ENCODE measurements at regions not wholly inside any gene's neighbourhood (a gene's known extent, or its start where the extent isn't known, plus 50 kb on each side); places are given as distances from the start of the nearest gene placed in this dataset.

- Histone ChIP-seq H3K56ac (ENCODE audit: extremely low read depth, insufficient read depth, low read length) (no peak overlapping the region), H3K36me3 (ENCODE audit: control insufficient read depth, insufficient read depth, low read length) (no peaks in the 10 kb centered on the region), H3K9me1 (ENCODE audit: insufficient read depth, low read length) (no peaks in the 10 kb centered on the region; the same call in 1 of the 2 replicates), H3K9ac (ENCODE audit: low read depth, low read length) (no peak overlapping the region), H3K4me1 (ENCODE audit: control insufficient read depth, insufficient read depth, low read length) (peaks cover 5% of the 10 kb centered on the region), H2BK5ac (ENCODE audit: low read depth, low read length, poor library complexity, severe bottlenecking) (no peak overlapping the region), H3K79me1 (ENCODE audit: low read depth in 1 of 2, low read length in 2 of 2) (peaks cover 4 to 26% of the 10 kb centered on the region in 2 experiments; a peak in 2 of 4 replicates), H2BK120ac (ENCODE audit: low read depth, low read length) (no peak overlapping the region), H3K27ac (ENCODE audit: insufficient read depth, low read length) (no peak overlapping the region), H3K4me3 (ENCODE audit: insufficient read depth, low read depth, low read length) (no peak overlapping the region), H2BK15ac (ENCODE audit: low read depth, low read length) (no peak overlapping the region), H3K14ac (replicated peaks; ENCODE audit: low read depth, low read length) (no peak overlapping the region), H3K18ac (ENCODE audit: low read depth, low read length) (no peak overlapping the region), H2AFZ (replicated peaks; ENCODE audit: low read length, poor library complexity) (no peak overlapping the region), H2AK9ac (replicated peaks; ENCODE audit: low read depth, low read length, poor library complexity) (no peak overlapping the region), H2AK5ac (ENCODE audit: low read depth, low read length) (no peak overlapping the region), H3K23ac (ENCODE audit: low read depth, low read length) (no peak overlapping the region), H3K4me2 (ENCODE audit: low read depth, low read length) (no peak overlapping the region), H4K20me1 (ENCODE audit: insufficient read depth, low read length) (no peaks in the 10 kb centered on the region), H4K91ac (ENCODE audit: insufficient read depth, low read depth, low read length) (no peak overlapping the region), H3K4ac (ENCODE audit: low read depth, low read length) (no peak overlapping the region), H2BK20ac (ENCODE audit: low read depth, low read length) (no peak overlapping the region), H4K8ac (ENCODE audit: low read depth in 2 of 2, low read length in 2 of 2) (no peak overlapping the region), H4K5ac (ENCODE audit: low read depth, low read length) (no peak overlapping the region), H3K27me3 (ENCODE audit: control insufficient read depth, insufficient read depth, low read length) (peaks cover 3% of the 10 kb centered on the region), H3K9me3 (ENCODE audit: control insufficient read depth, insufficient read depth, low read length) (0 out of 2 replicates have a peak, but pooled peaks cover 2% of the 10 kb centered on the region)
- BruUV-seq (replicated peaks) = no TSS peak
- CTCF ChIA-PET = no interaction called here
- intact Hi-C loops (cut with micrococcal nuclease) = no loop called here
- no peak for ATAC-seq (ENCODE audit: low read depth)
- dilution Hi-C loops (cut with HindIII; ENCODE audit: low sequenced_read_pairs, unreplicated experiment) = no loop called here
- in situ Hi-C loops (cut with MboI; ENCODE audit: low sequenced_read_pairs) = no loop called here
- DNase-seq = no peak
- TF ChIP-seq CEBPB (IDR thresholded peaks at IDR 0.05; ENCODE audit: low read depth, low read length) (no peak), MAZ (IDR thresholded peaks at IDR 0.05; ENCODE audit: borderline replicate concordance, low read depth, low read length) (no peak), CTCF (conservative IDR thresholded peaks at IDR 0.05; ENCODE audit: low read depth, low read length) (no peak), FOS (IDR thresholded peaks at IDR 0.05; ENCODE audit: low read depth, low read length) (no peak), SMC3 (IDR thresholded peaks at IDR 0.05; ENCODE audit: low read depth, low read length) (no peak), RFX5 (IDR thresholded peaks at IDR 0.05; ENCODE audit: low read depth, low read length) (no peak), MAFK (IDR thresholded peaks at IDR 0.05; ENCODE audit: low read depth, low read length) (no peak), MXI1 (IDR thresholded peaks at IDR 0.05; ENCODE audit: borderline replicate concordance, low read depth, low read length) (no peak), RCOR1 (IDR thresholded peaks at IDR 0.05; ENCODE audit: insufficient replicate concordance, low read length) (no peak), NFE2L2 (IDR thresholded peaks at IDR 0.05; ENCODE audit: low read depth, low read length) (no peak)
- POLR2A ChIA-PET (ENCODE audit: unreplicated experiment) = no interaction called here
- WGBS, 2 experiments (ENCODE audit: extremely low coverage in 2 of 2, insufficient read length in 1 of 2) = 0% methylated on average over 1 of the region's 2 CpGs; no CpG with 5 or more reads in 1 of the 2 experiments
Measured at GRCh38 chrX:45794323-45794994, 593.8 kb upstream of the DIPK2B start.

Data from IMR-90 (cell line).